ENCODE measurements at regions not wholly inside any gene's neighbourhood (a gene's known extent, or its start where the extent isn't known, plus 50 kb on each side); places are given as distances from the start of the nearest gene placed in this dataset.

DNA sequence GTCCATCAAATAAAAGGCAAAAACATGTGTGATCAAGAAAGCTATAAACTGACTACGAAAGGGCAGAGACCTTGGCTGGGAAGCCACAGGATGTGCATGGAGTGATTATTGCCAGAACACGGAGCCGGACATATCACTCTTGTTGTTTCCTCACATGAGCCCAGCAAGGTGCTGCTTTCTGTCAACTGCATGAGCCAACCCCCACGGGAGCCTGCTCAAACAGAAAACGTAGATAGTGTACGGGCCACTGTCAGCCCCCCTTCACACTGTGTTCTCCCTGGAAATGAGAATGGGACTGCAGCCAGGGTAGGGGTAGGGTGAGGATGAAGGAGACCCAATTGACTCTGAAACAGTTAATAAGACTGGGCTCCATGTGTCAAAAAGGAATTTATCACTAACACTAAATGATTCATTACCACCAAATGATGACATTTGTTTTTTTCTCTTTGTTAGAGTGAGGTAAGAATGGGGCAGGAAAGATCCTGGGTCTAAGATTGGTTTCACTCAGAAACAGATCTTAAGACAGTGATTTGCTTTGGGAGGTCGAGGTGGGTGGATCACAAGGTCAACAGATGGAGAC, 235.8 kb downstream of the MREG start:
- no peak for DNase-seq (ENCODE audit: low read depth, low spot score)

DNA sequence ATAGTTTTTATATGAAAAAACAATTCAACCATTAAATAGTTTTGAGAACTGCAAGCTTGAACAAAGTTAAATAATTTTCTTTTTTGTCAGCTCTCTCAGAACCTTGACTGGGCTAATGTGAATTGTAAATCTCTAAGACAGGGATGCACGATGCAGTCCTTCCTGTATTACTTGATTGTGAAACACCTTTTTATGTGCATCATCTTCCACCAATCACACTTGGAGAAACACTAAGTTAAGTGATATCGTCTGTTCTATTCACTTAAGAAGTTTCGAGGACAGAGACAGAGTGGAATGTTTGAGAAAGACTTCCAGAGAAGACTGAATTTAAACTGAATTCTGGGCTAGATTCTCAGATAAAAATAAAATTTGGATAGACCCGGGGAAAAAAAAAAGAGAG, 238.2 kb downstream of the MREG start:
- no peak overlapping the region for H3K27ac ChIP-seq

More for the DNA sequence above, 235.8 kb downstream of the MREG start:
- H3K27ac ChIP-seq: no peak overlapping the region

DNA sequence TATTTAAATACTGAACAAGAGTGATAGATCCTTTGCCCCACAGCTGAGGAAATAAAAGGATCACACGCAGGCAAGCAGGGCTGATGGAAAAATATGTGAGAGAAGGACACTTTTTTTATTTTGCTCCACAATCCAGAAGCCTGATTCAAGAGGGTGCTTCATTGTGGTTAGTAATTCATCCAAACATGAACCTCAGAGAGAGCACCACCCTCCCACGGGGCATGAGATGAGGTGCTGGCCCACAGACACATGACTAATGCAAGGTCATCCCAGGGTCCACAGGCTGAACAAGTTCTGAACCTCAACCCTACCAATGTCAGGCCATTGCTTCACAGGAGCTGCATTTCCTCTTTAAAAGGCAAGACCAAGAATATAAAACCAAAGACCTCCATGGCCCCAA, 239.6 kb downstream of the MREG start:
- H3K27ac ChIP-seq: no peak overlapping the region
- DNase-seq (ENCODE audit: low read depth, low spot score): peak; percentile 57

More for the DNA sequence above, 238.2 kb downstream of the MREG start:
- DNase-seq (ENCODE audit: low read depth, low spot score): no peak

DNA sequence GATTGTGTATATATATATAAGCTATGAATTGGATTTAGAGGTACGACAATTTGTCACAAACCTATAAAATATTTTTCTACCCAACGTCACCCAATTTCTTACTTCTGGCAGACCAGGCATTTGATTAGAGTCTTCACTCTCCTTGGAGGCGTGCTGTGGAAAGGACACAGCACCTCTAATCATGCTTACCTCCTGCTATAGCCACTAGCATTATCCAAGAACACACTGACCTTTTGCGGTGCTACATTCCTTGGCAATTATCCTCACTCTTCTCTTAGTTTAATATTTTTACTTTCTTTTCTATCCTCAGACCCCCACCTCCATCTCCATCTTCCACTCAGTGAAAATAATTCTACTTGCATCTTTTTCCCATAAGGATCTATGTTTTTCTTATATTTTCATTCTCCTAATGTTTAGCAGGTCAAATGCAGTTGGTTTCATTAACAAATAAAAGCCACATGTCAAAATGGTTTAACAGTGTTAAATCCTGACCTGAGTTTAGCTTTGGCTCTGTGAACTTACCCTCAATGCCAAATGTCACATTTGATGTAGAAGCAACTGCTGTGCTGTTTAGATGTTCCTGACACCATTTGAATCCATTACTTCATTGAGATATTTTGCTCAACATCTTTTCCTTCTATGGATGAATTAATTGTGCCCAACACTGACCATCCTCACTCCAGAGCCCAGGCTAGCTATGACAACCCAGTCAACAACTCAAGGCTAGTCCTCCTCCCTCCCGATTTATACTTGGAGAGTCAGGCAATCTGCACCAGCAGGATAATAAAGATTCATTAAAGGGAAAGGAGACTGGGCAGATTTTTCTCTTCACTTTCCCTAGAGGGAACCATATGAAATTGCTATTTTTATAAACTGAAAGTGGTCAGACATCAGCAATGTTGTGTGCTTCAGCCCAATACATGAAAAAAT, 240.5 kb downstream of the MREG start:
- no peak for DNase-seq (ENCODE audit: low read depth, low spot score)

DNA sequence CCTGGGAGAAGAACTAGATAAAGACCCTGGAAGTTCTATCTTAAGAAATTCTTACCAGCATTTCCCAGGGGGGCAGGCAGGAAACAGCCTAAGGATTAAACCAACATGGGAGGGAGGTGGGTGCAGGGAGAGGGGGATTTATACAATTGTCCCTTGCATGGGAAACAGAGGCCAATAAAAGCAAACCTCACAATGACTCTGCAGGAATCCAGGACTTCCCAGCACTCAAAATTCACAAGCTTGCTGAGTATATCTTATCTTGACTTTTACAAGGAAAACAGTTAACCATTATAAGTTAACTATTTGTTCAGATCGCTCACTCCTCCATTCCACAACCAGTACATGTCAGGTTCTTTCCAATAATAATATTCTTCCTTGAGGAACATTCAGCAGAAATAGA, 241.3 kb downstream of the MREG start:
- DNase-seq (ENCODE audit: low read depth, low spot score): no peak
- no peak overlapping the region for H3K27ac ChIP-seq

More for the DNA sequence above, 240.5 kb downstream of the MREG start:
- no peak overlapping the region for H3K27ac ChIP-seq

DNA sequence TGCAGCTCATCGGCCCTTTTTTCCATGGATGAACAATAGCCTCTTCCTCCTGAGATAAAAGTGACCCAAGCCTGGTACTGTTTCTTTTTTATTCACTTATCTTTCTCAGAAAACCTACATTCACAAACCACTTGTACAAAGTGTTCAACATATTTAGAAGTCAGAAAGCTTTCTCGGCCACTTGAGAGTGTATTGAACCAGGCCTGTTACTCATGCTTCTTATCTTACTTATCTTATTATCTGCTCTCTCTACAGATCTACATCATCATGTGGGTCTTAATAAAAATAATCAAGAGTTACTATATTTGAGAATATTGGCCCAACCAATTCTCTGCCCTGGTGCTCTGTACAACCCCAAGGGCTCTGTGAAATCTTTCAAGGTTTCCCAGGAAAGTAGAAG, 242.1 kb downstream of the MREG start:
- no peak overlapping the region for H3K27ac ChIP-seq
- no peak for DNase-seq (ENCODE audit: low read depth, low spot score)

DNA sequence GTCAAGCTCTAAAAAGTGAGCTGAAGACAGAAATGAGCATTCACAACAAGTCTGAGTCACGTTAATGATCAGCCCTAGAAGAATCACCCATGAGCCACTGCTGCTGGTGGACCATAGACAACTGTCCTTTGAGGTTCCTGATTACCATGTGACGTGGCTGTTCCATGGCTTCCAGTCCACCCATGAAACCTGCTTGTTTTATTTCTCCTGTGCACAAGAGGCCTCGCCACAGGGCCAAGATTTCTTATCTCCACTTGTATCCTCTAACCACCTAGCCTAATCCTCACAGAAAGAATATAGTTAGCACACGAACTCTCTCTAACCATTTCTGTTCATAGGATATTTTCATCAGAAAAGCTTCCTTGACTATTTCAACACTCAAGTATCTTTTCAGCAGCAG, 242.7 kb downstream of the MREG start:
- no peak overlapping the region for H3K27ac ChIP-seq
- DNase-seq (ENCODE audit: low read depth, low spot score): no peak

DNA sequence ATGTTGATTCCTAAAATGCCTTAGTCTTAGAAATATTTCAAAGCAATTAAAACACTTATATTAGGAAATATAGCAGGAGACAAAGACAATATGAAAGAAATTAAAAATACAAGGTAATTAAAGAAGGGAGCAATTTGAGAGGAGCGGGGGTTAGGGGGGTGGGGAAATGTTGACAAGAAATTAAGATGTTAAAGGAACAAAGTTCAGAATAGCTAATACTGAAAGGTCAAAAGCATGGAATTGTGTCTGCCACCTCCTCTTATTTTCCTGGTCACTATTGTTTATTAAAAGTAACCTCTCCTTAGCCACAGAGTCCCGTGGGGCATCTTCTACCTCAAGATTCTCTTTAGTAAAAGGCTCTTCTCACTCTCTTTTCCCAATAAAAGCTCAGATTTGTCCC, 244.1 kb downstream of the MREG start:
- no peak for DNase-seq (ENCODE audit: low read depth, low spot score)
- no peak overlapping the region for H3K27ac ChIP-seq

DNA sequence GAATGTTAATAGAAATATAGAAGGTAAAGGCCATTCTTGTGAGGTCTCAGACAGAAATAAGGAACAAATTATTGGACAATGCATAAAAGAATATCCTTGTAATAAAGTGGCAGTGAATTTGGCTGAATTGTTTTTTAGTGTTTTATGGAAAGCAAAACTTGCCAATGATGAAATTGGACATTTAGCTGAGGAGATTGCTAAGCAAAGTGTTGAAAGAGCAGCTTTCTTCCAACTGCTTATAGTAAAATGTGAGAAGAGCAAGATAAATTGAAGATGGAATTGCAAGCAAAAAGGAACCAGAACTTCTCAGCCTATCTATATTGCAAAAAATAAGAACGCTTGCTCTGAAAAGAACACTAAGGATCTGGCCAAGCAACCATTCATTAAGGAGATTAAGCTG, 245.7 kb downstream of the MREG start:
- H3K27ac ChIP-seq: no peak overlapping the region
- DNase-seq (ENCODE audit: low read depth, low spot score): no peak

DNA sequence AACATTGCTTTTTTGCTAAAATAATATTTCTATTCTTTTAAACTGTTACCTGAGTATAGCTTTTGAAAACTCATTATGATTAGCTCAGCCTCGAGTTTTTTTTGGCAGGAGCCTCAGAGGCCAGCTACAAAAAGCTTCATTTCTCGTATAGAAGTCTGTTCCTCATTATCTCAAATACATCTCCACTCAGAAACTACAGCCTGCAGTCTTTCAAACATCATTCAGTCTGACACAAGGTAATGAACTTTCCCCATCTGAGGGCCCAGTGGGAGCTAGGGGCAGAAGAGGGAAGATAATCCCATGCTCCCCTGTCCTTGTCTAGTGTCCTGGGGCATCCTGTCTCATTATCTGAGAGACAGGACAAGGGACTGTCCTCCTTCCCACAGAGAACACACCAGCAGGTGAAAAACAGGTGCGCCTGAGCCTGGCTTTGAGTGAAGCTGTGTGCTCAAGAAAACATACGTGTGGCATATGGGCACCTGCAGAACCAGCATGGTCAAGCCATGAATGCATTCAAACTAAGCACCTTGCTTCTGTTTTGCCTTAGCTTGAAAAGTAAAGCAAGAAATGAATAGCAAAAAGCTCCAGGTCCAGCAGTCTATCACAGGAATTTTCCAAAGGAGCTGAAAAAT, 247.5 kb downstream of the MREG start:
- DNase-seq (ENCODE audit: low read depth, low spot score): no peak
- no peak overlapping the region for H3K27ac ChIP-seq

DNA sequence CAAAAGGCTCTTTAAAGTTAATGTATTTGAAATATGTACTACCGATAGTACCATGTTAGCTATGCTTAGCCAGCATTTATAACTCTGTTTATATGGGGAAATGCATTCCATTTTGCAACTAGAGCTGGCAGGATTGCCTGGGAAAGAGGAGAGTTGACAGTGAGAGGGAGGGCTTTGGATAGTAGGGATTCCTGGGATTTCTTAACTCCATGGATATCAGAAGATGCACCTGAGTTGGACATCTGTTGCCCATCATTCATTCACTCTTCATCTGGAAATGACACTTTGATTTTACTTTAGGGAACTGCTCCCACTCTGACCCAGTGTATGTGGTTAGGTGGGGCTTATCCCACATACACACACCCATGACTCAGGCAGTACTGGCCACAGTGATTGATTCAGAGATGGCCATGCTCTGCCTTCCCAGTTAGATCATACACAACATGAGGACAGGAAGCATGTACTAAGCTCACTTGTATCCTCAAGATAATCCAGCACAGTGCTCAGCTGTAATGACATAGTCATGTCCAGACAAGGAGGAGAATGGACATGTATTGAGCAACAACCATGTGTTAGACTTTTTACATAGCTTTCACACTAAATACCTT, 248.8 kb downstream of the MREG start:
- peak; percentile 73 for DNase-seq (ENCODE audit: low read depth, low spot score)
- H3K27ac ChIP-seq: no peak overlapping the region

DNA sequence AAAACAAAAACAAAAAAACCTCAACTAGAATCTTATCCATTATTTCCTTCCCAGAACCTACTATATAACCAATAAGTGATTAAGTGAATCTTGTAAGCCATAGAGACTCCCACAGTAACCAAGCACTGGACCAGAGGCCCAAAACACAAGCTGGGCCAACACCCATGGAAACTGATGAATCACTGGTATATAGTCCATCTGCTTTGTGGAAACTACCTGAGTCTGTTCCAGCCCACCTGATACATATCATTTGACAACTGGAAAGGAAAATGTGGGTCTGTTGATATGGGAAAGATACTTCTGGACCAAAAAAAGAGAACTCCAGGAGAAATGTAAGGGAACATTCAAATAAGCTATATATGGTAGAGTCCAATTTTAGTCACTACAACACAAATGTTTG, 252.8 kb downstream of the MREG start:
- DNase-seq (ENCODE audit: low read depth, low spot score): no peak
- no peak overlapping the region for H3K27ac ChIP-seq

DNA sequence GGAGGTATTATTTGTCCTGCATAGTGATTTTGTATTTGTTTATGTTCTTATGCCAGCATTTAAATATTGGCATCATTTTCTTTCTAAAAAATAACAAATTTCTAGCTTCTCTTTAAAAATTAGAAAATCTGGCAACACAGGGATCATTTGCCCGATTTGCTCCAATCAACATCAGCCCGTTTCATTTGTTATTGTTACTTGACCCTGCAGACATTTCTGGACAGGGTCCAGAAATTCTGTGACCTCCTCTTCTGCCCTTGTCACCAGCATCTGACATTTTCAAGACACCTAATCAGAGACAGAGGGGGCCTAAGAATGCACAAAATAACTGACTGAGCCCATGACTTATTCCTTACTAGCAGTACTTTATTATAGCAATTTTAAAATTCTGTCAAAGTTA, 253.3 kb downstream of the MREG start:
- H3K27ac ChIP-seq: no peak overlapping the region
- no peak for DNase-seq (ENCODE audit: low read depth, low spot score)

DNA sequence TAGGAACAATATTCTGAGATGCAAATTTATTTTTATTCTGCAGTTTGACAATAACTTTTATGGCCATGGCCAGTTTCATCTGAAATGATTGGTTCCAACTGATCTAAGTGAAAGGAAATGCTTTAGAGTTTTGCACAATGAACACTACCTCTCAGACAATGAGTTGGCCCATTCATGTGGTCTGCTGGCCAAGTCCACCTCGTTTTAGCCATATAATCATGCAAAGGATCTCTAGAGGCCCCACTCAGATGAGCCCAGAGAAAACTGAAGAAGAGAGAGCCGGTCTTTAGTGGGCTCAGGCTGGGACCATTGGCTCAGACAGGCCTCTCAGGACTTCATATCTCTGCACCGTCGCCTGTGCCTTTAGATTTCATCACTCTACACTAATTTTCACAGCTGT, 254.7 kb downstream of the MREG start:
- H3K27ac ChIP-seq: no peak overlapping the region
- DNase-seq (ENCODE audit: low read depth, low spot score): no peak

DNA sequence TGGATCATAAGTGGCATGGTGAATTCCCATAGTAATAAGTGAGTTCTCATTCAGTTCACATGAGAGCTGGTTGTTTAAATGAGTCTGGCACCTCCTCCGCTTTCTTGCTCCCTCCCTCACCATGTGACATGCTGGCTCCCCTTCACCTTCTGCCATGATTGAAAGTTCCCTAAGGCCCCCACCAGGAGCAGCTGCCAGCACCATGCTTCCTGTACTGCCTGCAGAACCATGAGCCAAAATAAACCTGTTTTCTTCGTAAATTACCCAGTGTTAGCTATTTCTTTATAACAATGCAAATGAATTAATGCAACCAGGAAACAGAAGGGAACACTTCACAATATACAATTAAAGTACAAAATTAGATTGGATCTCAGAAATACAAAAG, 257.0 kb downstream of the MREG start:
- H3K27ac ChIP-seq: no peak overlapping the region
- DNase-seq (ENCODE audit: low read depth, low spot score): no peak

DNA sequence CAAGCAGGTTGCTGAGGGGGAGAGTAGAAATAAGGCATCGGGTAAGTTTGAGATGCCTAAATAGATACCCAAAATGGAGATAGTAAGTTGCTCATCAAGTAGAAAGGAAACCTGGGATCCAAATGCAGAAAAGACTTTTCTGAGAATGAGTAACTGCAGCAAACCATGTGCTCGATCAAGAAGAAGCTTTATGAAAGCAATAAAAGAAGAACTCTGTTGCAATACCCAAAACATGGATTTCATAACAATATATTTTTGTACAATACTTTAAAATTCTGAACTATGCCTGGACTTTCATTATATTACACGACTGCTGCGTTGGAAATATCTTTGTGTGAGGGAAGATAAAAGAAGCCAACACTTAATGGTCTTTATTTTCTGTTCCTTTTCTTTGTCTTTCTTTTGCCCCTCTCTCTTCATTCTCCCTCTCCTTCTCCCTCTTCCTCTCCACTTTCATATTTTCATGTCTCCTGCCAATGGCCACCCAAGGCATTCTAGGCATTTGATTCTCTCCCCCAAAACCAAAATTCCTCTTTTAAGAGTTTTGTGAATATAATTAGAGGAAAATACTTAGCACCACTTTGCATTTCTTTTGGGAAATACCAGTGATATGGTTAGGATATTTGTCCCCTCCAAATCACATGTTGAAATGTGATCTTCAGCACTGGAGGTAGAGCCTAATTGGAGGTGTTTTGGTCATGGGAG, 257.6 kb downstream of the MREG start:
- no peak overlapping the region for H3K27ac ChIP-seq
- DNase-seq (ENCODE audit: low read depth, low spot score): no peak

DNA sequence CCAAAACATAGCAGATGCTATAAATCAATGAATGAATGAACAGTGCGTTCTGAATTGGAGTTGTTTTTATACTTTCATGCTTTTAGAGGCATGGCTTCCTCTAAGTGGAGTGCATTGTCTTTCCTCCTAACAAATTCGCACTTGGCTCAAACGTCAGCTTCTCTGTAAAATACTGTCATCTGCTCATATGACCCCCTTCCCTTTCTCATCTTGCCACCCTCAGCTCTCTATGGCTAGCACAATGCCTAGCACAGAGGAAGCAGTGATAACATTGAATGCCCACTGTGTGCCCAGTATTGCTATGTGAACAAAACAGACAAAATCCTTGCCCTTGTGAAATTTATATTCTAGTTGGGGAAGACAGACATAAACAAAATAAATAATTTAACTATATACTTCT, 258.8 kb downstream of the MREG start:
- DNase-seq (ENCODE audit: low read depth, low spot score): no peak
- H3K27ac ChIP-seq: no peak overlapping the region

DNA sequence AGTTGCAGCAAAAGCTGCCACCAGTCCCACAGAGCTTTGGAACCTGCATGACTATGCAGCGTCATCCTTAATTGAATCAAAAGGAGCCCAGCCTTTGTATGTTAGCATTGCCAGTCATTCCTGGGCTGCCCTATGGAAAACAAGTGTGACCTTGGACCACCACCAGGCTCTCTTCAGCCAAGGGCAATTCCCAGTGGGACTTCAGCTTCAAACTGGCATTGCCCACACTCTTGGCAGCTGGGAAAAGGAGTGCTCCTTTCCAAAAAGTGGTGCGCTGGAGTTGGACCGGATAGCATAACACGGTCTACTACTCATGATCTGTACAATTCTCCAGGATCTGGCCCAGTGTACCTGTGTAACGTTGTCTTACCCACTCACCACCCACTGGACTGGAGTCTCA, 259.5 kb downstream of the MREG start:
- DNase-seq (ENCODE audit: low read depth, low spot score): no peak
- H3K27ac ChIP-seq: no peak overlapping the region

DNA sequence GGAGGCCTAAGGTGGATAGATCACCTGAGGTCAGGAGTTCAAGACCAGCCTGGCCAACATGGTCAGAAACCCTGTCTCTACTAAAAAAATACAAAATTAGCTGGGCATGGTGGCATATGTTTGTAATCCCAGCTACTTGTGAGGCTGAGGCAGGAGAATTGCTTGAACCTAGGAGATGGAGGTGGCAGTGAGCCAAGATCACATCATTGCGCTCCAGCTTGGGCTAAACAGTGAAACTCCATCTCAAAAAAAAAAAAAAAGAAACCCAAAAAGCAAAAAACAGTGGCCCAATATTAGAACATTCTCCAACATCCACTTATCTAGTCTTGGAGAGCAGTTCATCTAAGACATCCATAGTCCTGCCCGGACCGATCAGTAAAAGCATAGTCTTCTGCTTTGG, 260.4 kb downstream of the MREG start:
- no peak overlapping the region for H3K27ac ChIP-seq
- no peak for DNase-seq (ENCODE audit: low read depth, low spot score)

DNA sequence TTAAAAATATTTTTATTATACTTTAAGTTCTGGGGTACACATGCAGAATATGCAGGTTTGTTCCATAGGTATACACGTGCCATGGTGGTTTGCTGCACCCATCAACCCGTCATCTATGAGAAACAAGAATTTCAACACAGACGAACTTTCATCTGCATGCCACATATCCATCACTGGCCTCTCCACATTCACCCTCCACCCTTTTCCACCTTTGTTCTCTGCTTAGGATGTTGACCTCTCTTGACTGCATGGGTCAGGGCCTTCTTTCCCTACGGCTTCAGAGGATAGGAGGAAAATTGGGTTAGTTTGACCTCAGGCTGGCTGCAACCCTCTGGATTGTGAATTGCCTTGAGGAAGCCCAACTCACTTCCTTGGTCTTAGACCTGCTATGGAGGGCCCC, 260.9 kb downstream of the MREG start:
- no peak overlapping the region for H3K27ac ChIP-seq
- DNase-seq (ENCODE audit: low read depth, low spot score): no peak

DNA sequence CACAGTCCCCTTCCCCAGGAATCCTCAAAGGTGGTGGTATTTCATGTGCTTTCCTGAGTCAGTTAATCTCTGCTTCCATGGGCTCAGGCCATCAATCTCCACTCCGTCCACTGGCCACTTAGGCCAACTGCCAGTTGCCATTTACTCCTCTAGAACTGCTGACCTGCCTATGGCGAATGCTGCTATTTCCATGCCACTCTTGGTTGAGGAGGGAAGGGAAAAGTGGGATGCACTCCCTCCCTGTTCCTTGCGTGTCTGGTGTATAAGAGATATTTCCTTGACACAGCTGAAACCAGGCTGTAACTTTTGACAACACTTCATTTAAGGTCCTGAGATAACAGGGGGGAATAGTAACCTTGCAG, 261.5 kb downstream of the MREG start:
- no peak for DNase-seq (ENCODE audit: low read depth, low spot score)
- no peak overlapping the region for H3K27ac ChIP-seq

All from epithelial cell of prostate (primary cell).